Peyer's patch (tissue), 4 donors: ENCODE measurements at regions not wholly inside any gene's neighbourhood (a gene's known extent, or its start where the extent isn't known, plus 50 kb on each side); places are given as distances from the start of the nearest gene placed in this dataset.

Experiments
- POLR2A ChIP-seq, 2 donors: fragments of 450-650 bp; IDR thresholded peaks; one replicate each; pipeline ENCODE4 v1.5.1; 2017; ENCODE audit warnings: antibody characterized with exemption in 2 of 2, mild to moderate bottlenecking in 2 of 2, moderate library complexity in 2 of 2
- TF ChIP-seq, protein P1 (sequence below), 6 experiments: fragments of 450-650 bp in 4 of 6; fragments of 200-600 bp in 2 of 6; sonication (generic) in 1 of 6; IDR thresholded peaks; one replicate each; pipeline ENCODE4 v1.5.1; 2017 to 2019; ENCODE audit warnings: antibody characterized with exemption in 6 of 6, mild to moderate bottlenecking in 3 of 6, moderate library complexity in 1 of 6

DNA sequence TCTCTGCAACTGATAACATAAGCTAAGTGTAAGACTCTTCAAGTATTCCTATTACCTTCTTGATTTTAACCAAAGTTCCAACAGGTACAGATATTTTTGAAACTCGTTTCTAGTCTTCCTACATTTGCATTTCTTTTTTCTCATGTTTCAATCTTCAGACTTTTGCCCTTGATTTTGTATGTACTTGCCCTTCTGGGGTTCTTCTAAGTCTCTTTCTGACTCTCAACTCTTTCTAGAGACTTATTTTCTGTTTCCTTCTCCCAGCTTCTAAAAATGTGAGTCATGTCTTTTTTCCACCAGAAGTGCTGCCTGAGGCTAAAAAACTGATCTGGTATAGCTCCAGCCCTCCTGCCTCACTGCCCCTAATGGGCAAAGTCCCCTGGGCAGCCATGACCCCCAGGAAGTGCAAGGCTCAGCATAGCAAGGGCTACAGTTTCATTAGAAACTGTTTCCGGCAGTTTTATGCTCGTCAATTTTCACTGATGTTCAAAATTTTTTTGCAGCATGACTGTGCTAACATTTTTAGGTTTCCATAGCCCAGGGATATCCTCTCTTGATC, 265.9 kb downstream of the SEC16B start:
- TF ChIP-seq, protein P1, sequence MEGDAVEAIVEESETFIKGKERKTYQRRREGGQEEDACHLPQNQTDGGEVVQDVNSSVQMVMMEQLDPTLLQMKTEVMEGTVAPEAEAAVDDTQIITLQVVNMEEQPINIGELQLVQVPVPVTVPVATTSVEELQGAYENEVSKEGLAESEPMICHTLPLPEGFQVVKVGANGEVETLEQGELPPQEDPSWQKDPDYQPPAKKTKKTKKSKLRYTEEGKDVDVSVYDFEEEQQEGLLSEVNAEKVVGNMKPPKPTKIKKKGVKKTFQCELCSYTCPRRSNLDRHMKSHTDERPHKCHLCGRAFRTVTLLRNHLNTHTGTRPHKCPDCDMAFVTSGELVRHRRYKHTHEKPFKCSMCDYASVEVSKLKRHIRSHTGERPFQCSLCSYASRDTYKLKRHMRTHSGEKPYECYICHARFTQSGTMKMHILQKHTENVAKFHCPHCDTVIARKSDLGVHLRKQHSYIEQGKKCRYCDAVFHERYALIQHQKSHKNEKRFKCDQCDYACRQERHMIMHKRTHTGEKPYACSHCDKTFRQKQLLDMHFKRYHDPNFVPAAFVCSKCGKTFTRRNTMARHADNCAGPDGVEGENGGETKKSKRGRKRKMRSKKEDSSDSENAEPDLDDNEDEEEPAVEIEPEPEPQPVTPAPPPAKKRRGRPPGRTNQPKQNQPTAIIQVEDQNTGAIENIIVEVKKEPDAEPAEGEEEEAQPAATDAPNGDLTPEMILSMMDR (IDR thresholded peaks at IDR 0.05), result no peak
- TF ChIP-seq POLR2A (IDR thresholded peaks at IDR 0.05), result no peak
